Adipocyte (in vitro differentiated cells): ENCODE measurements at regions not wholly inside any gene's neighbourhood (a gene's known extent, or its start where the extent isn't known, plus 50 kb on each side); places are given as distances from the start of the nearest gene placed in this dataset.

ENCODE experiments used
- DNase-seq: peaks from one replicate; pipeline ENCODE4 v3.0.0-alpha.2; 2015; ENCODE audit warnings: low read depth
- H3K27me3 ChIP-seq: replicated peaks from 2 replicates; pipeline ENCODE4 v1.7.0; 2013; ENCODE audit warnings: mild to moderate bottlenecking, low read length, moderate library complexity; ENCODE audit not compliant: control insufficient read depth, insufficient read depth
- H3K36me3 ChIP-seq: 2 replicates; pipeline ENCODE4 v1.7.0; 2013; ENCODE audit warnings: low read length, mild to moderate bottlenecking, moderate library complexity; ENCODE audit not compliant: control insufficient read depth, insufficient read depth, severe bottlenecking
- H3K4me1 ChIP-seq: 2 replicates; pipeline ENCODE4 v1.7.0; 2013; ENCODE audit warnings: mild to moderate bottlenecking, low read length, moderate library complexity; ENCODE audit not compliant: control insufficient read depth, insufficient read depth
- H3K4me3 ChIP-seq: 2 replicates; pipeline ENCODE4 v1.7.0; 2013; ENCODE audit warnings: mild to moderate bottlenecking, low read length, moderate library complexity
- H3K9ac ChIP-seq: 2 replicates; pipeline ENCODE4 v1.7.0; 2013; ENCODE audit warnings: mild to moderate bottlenecking, low read length, moderate library complexity
- H3K9me3 ChIP-seq: 2 replicates; pipeline ENCODE4 v1.7.0; 2013; ENCODE audit warnings: mild to moderate bottlenecking, low read length, moderate library complexity; ENCODE audit not compliant: control insufficient read depth

GRCh38 chr6:104414723-104415122, 445.0 kb downstream of the HACE1 start:
- Histone ChIP-seq H3K9ac (no peak overlapping the region), H3K4me3 (no peak overlapping the region), H3K4me1 (peaks cover 4% of the 10 kb centered on the region), H3K36me3 (no peaks in the 10 kb centered on the region), H3K27me3 (no peaks in the 10 kb centered on the region), H3K9me3 (no peaks in the 10 kb centered on the region)
- no peak for DNase-seq

- no peak overlapping the region for H3K4me3 ChIP-seq
- peaks cover 8% of the 10 kb centered on the region for H3K4me1 ChIP-seq
- no peak for DNase-seq
- no peak overlapping the region for H3K9ac ChIP-seq
- H3K9me3 ChIP-seq, result no peaks in the 10 kb centered on the region
- no peaks in the 10 kb centered on the region for H3K36me3 ChIP-seq
- H3K27me3 ChIP-seq, result no peaks in the 10 kb centered on the region
Observed at GRCh38 chr6:104413767-104414166, 446.0 kb downstream of the HACE1 start.

- Histone ChIP-seq H3K9me3 (no peaks in the 10 kb centered on the region), H3K9ac (no peak overlapping the region), H3K4me1 (peaks cover 8% of the 10 kb centered on the region), H3K36me3 (no peaks in the 10 kb centered on the region), H3K4me3 (no peak overlapping the region), H3K27me3 (no peaks in the 10 kb centered on the region)
- no peak for DNase-seq
Observed at GRCh38 chr6:104411302-104411701, 448.4 kb downstream of the HACE1 start.

GRCh38 chr6:104409913-104410312, 449.8 kb downstream of the HACE1 start:
- Histone ChIP-seq H3K27me3 (no peaks in the 10 kb centered on the region), H3K36me3 (no peaks in the 10 kb centered on the region), H3K9ac (peak overlapping the region; percentile 22), H3K4me3 (no peak overlapping the region), H3K9me3 (no peaks in the 10 kb centered on the region), H3K4me1 (peaks cover 8% of the 10 kb centered on the region)
- no peak for DNase-seq

GRCh38 chr6:104407957-104408356, 451.8 kb downstream of the HACE1 start:
- Histone ChIP-seq H3K4me3 (no peak overlapping the region), H3K4me1 (peaks cover 16% of the 10 kb centered on the region), H3K9ac (no peak overlapping the region), H3K36me3 (no peaks in the 10 kb centered on the region), H3K9me3 (no peaks in the 10 kb centered on the region), H3K27me3 (no peaks in the 10 kb centered on the region)
- no peak for DNase-seq

- no peaks in the 10 kb centered on the region for H3K36me3 ChIP-seq
- H3K9me3 ChIP-seq, result no peaks in the 10 kb centered on the region
- H3K27me3 ChIP-seq, result no peaks in the 10 kb centered on the region
- H3K4me3 ChIP-seq, result no peak overlapping the region
- peaks cover 8% of the 10 kb centered on the region for H3K4me1 ChIP-seq
- DNase-seq, result peak; percentile 8
- no peak overlapping the region for H3K9ac ChIP-seq
Observed at GRCh38 chr6:104404377-104404776, 455.3 kb downstream of the HACE1 start.

- H3K9me3 ChIP-seq, result no peaks in the 10 kb centered on the region
- H3K4me3 ChIP-seq, result no peak overlapping the region
- no peak for DNase-seq
- peaks cover 8% of the 10 kb centered on the region for H3K4me1 ChIP-seq
- no peak overlapping the region for H3K9ac ChIP-seq
- no peaks in the 10 kb centered on the region for H3K27me3 ChIP-seq
- no peaks in the 10 kb centered on the region for H3K36me3 ChIP-seq
Observed at GRCh38 chr6:104402572-104402971, 457.1 kb downstream of the HACE1 start.

GRCh38 chr6:104401926-104402325, 457.8 kb downstream of the HACE1 start:
- Histone ChIP-seq H3K9ac (no peak overlapping the region), H3K27me3 (no peaks in the 10 kb centered on the region), H3K4me1 (peaks cover 8% of the 10 kb centered on the region), H3K9me3 (no peaks in the 10 kb centered on the region), H3K4me3 (no peak overlapping the region), H3K36me3 (no peaks in the 10 kb centered on the region)
- no peak for DNase-seq

- H3K4me1 ChIP-seq, result peaks cover 13% of the 10 kb centered on the region
- no peaks in the 10 kb centered on the region for H3K36me3 ChIP-seq
- H3K27me3 ChIP-seq, result no peaks in the 10 kb centered on the region
- no peak for DNase-seq
- no peaks in the 10 kb centered on the region for H3K9me3 ChIP-seq
- no peak overlapping the region for H3K9ac ChIP-seq
- H3K4me3 ChIP-seq, result no peak overlapping the region
Observed at GRCh38 chr6:104400844-104401243, 458.9 kb downstream of the HACE1 start.

GRCh38 chr6:104396077-104396476, 463.6 kb downstream of the HACE1 start:
- Histone ChIP-seq H3K4me1 (peaks cover 10% of the 10 kb centered on the region), H3K36me3 (no peaks in the 10 kb centered on the region), H3K4me3 (no peak overlapping the region), H3K9me3 (no peaks in the 10 kb centered on the region), H3K9ac (no peak overlapping the region), H3K27me3 (no peaks in the 10 kb centered on the region)
- DNase-seq, result no peak

- Histone ChIP-seq H3K9ac (no peak overlapping the region), H3K9me3 (no peaks in the 10 kb centered on the region), H3K4me1 (no peaks in the 10 kb centered on the region), H3K36me3 (no peaks in the 10 kb centered on the region), H3K4me3 (no peak overlapping the region), H3K27me3 (no peaks in the 10 kb centered on the region)
- no peak for DNase-seq
Observed at GRCh38 chr6:104381907-104382306, 477.8 kb downstream of the HACE1 start.

- H3K4me1 ChIP-seq, result no peaks in the 10 kb centered on the region
- H3K36me3 ChIP-seq, result no peaks in the 10 kb centered on the region
- no peak for DNase-seq
- no peak overlapping the region for H3K9ac ChIP-seq
- no peaks in the 10 kb centered on the region for H3K9me3 ChIP-seq
- H3K27me3 ChIP-seq, result no peaks in the 10 kb centered on the region
- H3K4me3 ChIP-seq, result no peak overlapping the region
Observed at GRCh38 chr6:104365451-104366234, 494.1 kb downstream of the HACE1 start.
